ENCODE measurements at regions not wholly inside any gene's neighbourhood (a gene's known extent, or its start where the extent isn't known, plus 50 kb on each side); places are given as distances from the start of the nearest gene placed in this dataset.

- DNase-seq (ENCODE audit: low spot score): no peak
Observed at GRCh38 chr20:59376109-59376841, 75.9 kb downstream of the EDN3 start.

GRCh38 chr20:59376998-59377397 lies 76.6 kb downstream of the EDN3 start:
- DNase-seq (ENCODE audit: low spot score): no peak

- no peak for DNase-seq (ENCODE audit: low spot score)
Observed at GRCh38 chr20:59377842-59378241, 77.4 kb downstream of the EDN3 start.

- no peak for DNase-seq (ENCODE audit: low spot score)
Observed at GRCh38 chr20:59378396-59378795, 78.0 kb downstream of the EDN3 start.

GRCh38 chr20:59378966-59379365 lies 78.6 kb downstream of the EDN3 start:
- DNase-seq (ENCODE audit: low spot score): no peak

DNA sequence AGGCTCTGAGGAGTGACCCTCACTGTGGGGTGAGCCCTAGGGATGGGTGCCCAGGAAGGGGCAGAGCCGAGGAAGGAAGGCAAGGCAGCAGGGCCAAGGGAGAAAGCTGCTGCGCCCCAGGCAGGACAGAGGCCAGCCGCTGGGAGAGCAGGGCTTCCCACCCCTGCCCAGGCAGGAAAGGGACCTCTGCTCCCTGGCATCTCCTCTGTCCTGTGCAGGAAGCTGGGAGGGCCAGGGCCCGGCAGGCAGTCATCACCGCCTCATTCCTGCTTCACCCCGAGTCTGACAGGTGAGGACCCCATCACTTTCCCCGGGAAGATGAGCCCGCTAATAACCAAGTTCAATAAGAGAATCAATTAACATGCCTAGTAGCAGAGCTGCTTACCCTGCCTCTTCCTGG lies 81.3 kb downstream of the EDN3 start:
- DNase-seq (ENCODE audit: low spot score): no peak

GRCh38 chr20:59382157-59382725 lies 81.8 kb downstream of the EDN3 start:
- DNase-seq (ENCODE audit: low spot score): no peak

DNA sequence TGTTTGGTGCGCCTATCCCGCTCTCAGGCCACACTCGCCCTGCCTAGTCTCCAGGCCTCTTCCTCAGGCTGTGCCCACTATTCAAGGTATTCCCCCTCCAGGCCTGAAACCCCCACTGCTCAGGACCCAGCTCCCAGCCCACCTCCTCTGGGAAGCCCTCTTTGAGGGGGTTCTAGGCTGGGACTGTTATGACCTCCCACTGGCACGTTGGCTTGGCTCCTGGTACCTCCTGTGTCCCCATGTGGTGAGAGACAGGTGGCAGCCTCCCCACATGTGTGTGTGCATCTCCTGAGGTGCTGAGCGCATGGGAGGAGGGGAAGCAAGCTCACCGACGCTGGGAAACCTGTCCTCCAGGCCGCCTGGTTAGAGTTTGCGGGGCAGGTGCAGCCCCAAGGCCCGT lies 82.5 kb downstream of the EDN3 start:
- no peak for DNase-seq (ENCODE audit: low spot score)

DNA sequence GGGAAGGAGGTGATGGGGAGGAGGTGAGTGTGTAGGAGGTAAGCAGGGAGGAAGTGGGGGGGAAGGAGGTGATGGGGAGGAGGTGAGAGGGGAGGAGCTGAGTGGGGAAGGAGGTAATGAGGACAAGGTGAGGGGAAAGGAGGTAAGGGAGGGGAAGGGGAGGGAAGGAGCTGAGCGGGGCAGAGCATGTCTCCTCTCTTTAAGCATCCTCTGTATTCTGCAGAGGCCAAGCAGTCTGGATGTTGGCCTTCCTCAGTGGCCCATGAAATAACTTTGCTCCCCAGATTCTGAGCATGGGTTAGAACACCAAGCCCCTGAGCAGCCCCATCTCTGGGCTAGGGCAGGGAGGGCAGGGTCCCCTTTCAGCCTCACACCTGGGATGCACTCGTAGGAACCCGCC lies 84.6 kb downstream of the EDN3 start:
- DNase-seq (ENCODE audit: low spot score): no peak

GRCh38 chr20:59385480-59385879 lies 85.1 kb downstream of the EDN3 start:
- no peak for DNase-seq (ENCODE audit: low spot score)

DNA sequence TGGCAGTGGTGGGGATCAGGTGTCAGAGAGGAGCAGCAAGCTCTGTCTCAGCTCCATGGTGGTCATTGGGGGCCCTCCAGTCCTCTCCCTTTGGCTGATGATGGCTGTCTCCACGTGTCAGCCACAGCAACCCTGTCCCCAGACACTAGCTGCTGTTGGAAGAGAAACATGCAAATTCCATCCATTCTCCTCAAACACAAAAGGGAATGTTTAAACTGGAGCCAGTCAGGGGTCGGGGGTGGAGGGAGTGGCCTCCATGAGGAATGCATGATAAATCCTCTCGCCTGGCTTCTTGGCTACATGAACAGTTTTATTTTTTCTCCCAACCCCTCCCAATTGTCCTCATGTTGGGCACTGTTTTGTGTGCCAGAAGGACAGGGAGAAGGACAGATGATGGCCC lies 86.4 kb downstream of the EDN3 start:
- DNase-seq (ENCODE audit: low spot score): no peak

DNA sequence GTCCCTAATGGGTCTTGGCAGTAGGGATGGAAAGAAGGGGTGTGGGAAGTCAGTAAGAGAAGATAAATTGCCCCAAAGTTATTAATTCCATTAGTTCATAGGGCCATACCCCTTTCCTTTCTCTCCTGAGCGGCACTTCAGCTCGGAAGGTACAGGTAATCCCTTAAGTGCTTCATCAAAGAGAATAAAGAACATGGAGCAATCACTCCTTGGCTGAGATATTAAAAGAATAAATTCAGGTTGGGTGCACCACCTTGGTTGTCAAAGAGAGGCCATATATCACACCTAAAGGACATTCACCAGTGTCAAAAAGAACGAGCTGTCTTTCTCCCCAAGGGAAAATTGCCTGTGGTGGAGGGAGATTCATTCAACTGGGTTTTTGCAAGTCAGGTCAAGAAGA lies 87.5 kb downstream of the EDN3 start:
- DNase-seq (ENCODE audit: low spot score): no peak

DNA sequence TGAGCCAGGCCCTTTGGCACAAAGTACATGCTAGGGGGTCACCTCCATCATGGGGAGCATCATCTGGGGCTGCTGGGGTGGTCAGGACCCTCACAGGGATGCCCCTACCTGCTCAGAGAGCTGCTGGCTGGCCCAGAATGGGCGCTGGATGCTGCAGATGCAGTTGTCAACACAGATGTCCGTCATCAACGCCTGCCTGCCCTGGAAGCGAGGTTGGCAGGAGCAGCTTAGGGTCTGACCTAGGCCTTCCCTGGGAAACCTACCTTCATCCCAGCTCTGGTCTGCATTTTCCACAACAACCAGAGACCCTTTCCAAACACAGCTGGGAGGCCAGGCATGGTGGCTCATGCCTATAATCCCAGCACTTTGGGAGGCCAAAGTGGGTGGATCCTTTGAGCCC lies 88.0 kb downstream of the EDN3 start:
- no peak for DNase-seq (ENCODE audit: low spot score)

GRCh38 chr20:59390437-59390836 lies 90.0 kb downstream of the EDN3 start:
- no peak for DNase-seq (ENCODE audit: low spot score)

- no peak for DNase-seq (ENCODE audit: low spot score)
Observed at GRCh38 chr20:59391975-59392374, 91.6 kb downstream of the EDN3 start.

GRCh38 chr20:59392736-59393135 lies 92.3 kb downstream of the EDN3 start:
- DNase-seq (ENCODE audit: low spot score): no peak

- DNase-seq (ENCODE audit: low spot score): no peak
Observed at GRCh38 chr20:59393142-59393541, 92.7 kb downstream of the EDN3 start.

- DNase-seq (ENCODE audit: low spot score): no peak
Observed at GRCh38 chr20:59395729-59396128, 95.3 kb downstream of the EDN3 start.

- no peak for DNase-seq (ENCODE audit: low spot score)
Observed at GRCh38 chr20:59398537-59399205, 98.3 kb downstream of the EDN3 start.

DNA sequence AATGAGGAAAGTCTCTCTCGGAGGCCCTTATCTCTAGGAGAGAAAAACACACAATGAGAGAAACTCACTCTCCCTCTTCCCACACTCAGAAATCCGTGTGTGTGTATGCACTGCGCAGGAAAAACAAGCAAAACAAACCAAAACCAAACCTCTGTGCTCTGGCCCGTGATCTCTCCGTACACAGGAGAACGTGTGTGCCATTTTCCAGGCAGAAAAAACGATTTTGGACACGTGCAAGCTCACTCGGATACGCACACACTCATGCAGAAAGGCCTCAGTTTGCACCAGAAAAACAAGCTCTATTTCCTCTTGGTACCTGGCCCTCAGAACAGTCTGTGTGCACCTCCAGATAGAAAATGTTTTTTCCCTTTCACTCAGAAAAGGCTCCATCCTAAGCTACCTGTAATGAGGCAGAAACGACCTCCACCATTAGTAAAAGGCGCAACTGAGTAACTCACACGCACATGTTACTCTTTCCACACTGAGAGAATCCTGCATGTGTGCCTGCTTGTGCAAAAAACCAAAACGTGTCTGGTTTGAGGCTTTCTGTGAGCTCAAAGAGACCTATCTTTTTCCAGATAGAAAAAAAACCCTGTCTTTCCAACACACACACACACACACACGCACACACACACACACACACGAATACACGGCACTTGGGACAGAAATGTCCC lies 99.2 kb downstream of the EDN3 start:
- DNase-seq (ENCODE audit: low spot score): no peak

- DNase-seq (ENCODE audit: low spot score): no peak
Observed at GRCh38 chr20:59400708-59401107, 100.3 kb downstream of the EDN3 start.

DNA sequence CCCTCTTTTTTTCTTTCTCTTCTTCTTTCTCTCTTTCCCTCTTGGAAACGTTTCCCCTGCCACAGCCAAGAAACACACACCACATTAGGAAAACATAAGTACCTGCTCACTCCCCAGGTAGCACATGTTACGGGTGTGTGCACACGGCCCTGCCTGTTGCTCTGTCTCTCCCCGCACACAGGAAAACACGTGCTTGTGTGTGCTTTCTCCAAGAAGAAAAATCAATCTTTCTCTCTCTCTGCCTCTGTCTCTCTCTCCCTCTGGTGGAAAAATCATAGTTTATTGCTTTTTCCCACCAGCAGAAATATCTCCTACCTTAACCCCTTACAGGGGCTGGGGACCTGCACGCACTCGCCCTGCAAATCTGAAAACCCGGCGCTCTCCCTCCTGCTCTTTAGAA lies 102.3 kb downstream of the EDN3 start:
- peak; percentile 63 for DNase-seq (ENCODE audit: low spot score)

Measured in cerebellar cortex (tissue), 1 donor.